OCI-LY7 (cell line): ENCODE measurements at regions not wholly inside any gene's neighbourhood (a gene's known extent, or its start where the extent isn't known, plus 50 kb on each side); places are given as distances from the start of the nearest gene placed in this dataset.

Experiments
- EZH2phosphoT487 ChIP-seq: fragments of 200-600 bp; sonication (generic); IDR thresholded peaks from 2 replicates; pipeline ENCODE4 v1.6.1; 2018; ENCODE audit warnings: low read depth, borderline replicate concordance, mild to moderate bottlenecking, mixed run types, antibody characterized with exemption, low read length, moderate library complexity, mixed read lengths
- TF ChIP-seq, protein P1 (sequence below): fragments of 200-600 bp; sonication (generic); conservative IDR thresholded peaks from 2 replicates; pipeline ENCODE4 v1.5.1; 2014; ENCODE audit warnings: mild to moderate bottlenecking, antibody characterized with exemption, low read length, moderate library complexity, mixed read lengths

DNA sequence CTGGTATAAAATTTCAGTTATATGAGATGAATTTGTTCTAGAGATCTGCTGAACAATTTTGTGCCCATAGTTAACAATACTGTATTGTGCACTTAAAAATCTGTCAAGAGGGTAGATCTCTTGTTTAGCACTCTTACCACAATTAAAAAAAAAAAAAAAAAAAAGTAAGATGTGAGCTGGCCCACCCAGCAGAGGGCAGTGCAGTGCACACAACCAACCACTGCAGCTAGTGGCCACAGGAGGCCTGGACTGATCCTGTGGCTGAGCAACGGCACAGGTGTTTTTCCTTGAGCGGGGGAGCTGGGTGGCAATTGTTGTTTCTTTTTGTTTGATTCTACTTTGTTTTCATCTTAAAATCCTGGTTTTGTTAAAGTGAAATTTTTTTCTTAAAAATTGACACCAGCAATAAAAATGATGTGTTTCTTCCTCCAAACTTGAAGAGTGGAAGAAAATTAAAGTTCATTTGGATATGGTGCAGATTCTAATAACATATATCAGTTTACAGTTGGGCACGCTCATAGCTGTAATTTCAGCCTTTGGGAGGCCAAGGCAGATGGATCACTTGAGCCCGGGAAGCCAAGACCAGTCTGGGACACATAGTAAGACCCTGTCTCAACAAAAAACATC lies 171.1 kb upstream of the TBX20 start:
- TF ChIP-seq, protein P1, sequence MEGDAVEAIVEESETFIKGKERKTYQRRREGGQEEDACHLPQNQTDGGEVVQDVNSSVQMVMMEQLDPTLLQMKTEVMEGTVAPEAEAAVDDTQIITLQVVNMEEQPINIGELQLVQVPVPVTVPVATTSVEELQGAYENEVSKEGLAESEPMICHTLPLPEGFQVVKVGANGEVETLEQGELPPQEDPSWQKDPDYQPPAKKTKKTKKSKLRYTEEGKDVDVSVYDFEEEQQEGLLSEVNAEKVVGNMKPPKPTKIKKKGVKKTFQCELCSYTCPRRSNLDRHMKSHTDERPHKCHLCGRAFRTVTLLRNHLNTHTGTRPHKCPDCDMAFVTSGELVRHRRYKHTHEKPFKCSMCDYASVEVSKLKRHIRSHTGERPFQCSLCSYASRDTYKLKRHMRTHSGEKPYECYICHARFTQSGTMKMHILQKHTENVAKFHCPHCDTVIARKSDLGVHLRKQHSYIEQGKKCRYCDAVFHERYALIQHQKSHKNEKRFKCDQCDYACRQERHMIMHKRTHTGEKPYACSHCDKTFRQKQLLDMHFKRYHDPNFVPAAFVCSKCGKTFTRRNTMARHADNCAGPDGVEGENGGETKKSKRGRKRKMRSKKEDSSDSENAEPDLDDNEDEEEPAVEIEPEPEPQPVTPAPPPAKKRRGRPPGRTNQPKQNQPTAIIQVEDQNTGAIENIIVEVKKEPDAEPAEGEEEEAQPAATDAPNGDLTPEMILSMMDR = peak; percentile 92
- no peak for TF ChIP-seq EZH2phosphoT487
